ENCODE measurements at regions not wholly inside any gene's neighbourhood (a gene's known extent, or its start where the extent isn't known, plus 50 kb on each side); places are given as distances from the start of the nearest gene placed in this dataset.

GRCh38 chr2:487186-488079, 189.8 kb downstream of the TMEM18 start:
- Histone ChIP-seq H3K27ac (ENCODE audit: extremely low read length, insufficient read depth, low read length) (no peak overlapping the region), H2AFZ (ENCODE audit: low read length) (no peak overlapping the region), H3K9ac (ENCODE audit: insufficient read depth, low read depth, low read length) (no peak overlapping the region), H3K9me3 (ENCODE audit: low read length) (no peaks in the 10 kb centered on the region), H3K4me2 (ENCODE audit: low read depth, low read length) (no peak overlapping the region), H3K79me2 (ENCODE audit: insufficient read depth, low read length) (no peaks in the 10 kb centered on the region), H3K36me3 (replicated peaks in 1 of 2; ENCODE audit: control insufficient read depth in 1 of 2, insufficient read depth in 2 of 2, low read length in 2 of 2) (no peaks in the 10 kb centered on the region), H4K20me1 (ENCODE audit: insufficient read depth, low read length) (no peaks in the 10 kb centered on the region), H3K4me3 (replicated peaks in 1 of 3; ENCODE audit: insufficient read depth in 1 of 3, low read depth in 2 of 3, low read length in 3 of 3) (no peak overlapping the region), H3K27me3 (ENCODE audit: control insufficient read depth in 1 of 2, insufficient read depth in 2 of 2, low read length in 2 of 2) (peaks cover 8 to 52% of the 10 kb centered on the region in 2 experiments), H3K4me1 (ENCODE audit: insufficient read depth, low read length) (no peaks in the 10 kb centered on the region)
- 57% methylated on average over 37 of the region's 40 CpGs for WGBS (ENCODE audit: low lambda C conversion rate)
- in situ Hi-C loops (cut with HindIII; ENCODE audit: extremely low pct_ligation_motif_present, low pct_unique_long_range_greater_than_20kb): no loop called here
- POLR2A ChIA-PET: no interaction called here
- DNase-seq (ENCODE audit: low spot score) (no peak), FAIRE-seq (no peak), ATAC-seq (peak; percentile 22; the same call in 1 of the 3 replicates)
- CTCF ChIA-PET (ENCODE audit: low intra/inter-chr PET ratio, low total read pairs): no interaction called here
- BruUV-seq (replicated peaks): no TSS peak
- TF ChIP-seq, protein P1, sequence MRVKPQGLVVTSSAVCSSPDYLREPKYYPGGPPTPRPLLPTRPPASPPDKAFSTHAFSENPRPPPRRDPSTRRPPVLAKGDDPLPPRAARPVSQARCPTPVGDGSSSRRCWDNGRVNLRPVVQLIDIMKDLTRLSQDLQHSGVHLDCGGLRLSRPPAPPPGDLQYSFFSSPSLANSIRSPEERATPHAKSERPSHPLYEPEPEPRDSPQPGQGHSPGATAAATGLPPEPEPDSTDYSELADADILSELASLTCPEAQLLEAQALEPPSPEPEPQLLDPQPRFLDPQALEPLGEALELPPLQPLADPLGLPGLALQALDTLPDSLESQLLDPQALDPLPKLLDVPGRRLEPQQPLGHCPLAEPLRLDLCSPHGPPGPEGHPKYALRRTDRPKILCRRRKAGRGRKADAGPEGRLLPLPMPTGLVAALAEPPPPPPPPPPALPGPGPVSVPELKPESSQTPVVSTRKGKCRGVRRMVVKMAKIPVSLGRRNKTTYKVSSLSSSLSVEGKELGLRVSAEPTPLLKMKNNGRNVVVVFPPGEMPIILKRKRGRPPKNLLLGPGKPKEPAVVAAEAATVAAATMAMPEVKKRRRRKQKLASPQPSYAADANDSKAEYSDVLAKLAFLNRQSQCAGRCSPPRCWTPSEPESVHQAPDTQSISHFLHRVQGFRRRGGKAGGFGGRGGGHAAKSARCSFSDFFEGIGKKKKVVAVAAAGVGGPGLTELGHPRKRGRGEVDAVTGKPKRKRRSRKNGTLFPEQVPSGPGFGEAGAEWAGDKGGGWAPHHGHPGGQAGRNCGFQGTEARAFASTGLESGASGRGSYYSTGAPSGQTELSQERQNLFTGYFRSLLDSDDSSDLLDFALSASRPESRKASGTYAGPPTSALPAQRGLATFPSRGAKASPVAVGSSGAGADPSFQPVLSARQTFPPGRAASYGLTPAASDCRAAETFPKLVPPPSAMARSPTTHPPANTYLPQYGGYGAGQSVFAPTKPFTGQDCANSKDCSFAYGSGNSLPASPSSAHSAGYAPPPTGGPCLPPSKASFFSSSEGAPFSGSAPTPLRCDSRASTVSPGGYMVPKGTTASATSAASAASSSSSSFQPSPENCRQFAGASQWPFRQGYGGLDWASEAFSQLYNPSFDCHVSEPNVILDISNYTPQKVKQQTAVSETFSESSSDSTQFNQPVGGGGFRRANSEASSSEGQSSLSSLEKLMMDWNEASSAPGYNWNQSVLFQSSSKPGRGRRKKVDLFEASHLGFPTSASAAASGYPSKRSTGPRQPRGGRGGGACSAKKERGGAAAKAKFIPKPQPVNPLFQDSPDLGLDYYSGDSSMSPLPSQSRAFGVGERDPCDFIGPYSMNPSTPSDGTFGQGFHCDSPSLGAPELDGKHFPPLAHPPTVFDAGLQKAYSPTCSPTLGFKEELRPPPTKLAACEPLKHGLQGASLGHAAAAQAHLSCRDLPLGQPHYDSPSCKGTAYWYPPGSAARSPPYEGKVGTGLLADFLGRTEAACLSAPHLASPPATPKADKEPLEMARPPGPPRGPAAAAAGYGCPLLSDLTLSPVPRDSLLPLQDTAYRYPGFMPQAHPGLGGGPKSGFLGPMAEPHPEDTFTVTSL (CRISPR knock-in tag; IDR thresholded peaks at IDR 0.05; ENCODE audit: borderline replicate concordance): no peak
- TF ChIP-seq MAFG (CRISPR knock-in tag; IDR thresholded peaks at IDR 0.05) (no peak), ZNF569 (CRISPR knock-in tag; IDR thresholded peaks at IDR 0.05; ENCODE audit: borderline replicate concordance) (no peak), ISX (CRISPR knock-in tag; conservative IDR thresholded peaks at IDR 0.05) (no peak), CAMTA2 (CRISPR knock-in tag; IDR thresholded peaks at IDR 0.05; ENCODE audit: borderline replicate concordance) (no peak), SOX6 (IDR thresholded peaks at IDR 0.05) (no peak), SOX6 (CRISPR knock-in tag; IDR thresholded peaks at IDR 0.05) (no peak), ZNF205 (CRISPR knock-in tag; IDR thresholded peaks at IDR 0.05) (no peak)
- TF ChIP-seq, protein P2, sequence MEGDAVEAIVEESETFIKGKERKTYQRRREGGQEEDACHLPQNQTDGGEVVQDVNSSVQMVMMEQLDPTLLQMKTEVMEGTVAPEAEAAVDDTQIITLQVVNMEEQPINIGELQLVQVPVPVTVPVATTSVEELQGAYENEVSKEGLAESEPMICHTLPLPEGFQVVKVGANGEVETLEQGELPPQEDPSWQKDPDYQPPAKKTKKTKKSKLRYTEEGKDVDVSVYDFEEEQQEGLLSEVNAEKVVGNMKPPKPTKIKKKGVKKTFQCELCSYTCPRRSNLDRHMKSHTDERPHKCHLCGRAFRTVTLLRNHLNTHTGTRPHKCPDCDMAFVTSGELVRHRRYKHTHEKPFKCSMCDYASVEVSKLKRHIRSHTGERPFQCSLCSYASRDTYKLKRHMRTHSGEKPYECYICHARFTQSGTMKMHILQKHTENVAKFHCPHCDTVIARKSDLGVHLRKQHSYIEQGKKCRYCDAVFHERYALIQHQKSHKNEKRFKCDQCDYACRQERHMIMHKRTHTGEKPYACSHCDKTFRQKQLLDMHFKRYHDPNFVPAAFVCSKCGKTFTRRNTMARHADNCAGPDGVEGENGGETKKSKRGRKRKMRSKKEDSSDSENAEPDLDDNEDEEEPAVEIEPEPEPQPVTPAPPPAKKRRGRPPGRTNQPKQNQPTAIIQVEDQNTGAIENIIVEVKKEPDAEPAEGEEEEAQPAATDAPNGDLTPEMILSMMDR (CRISPR knock-in tag; IDR thresholded peaks at IDR 0.05): no peak
- intact Hi-C loops (cut with micrococcal nuclease; ENCODE audit: unreplicated experiment): no loop called here

Data from HepG2 (cell line).